Amniotic stem cell (primary cell): ENCODE measurements at regions not wholly inside any gene's neighbourhood (a gene's known extent, or its start where the extent isn't known, plus 50 kb on each side); places are given as distances from the start of the nearest gene placed in this dataset.
"Not testable (repeated sequence)": the region's sequence is repeated elsewhere in the genome, so short reads cannot be mapped to it uniquely, and the experiment has no call there.

ENCODE experiments used
- DNase-seq: peaks from one replicate; lab custom pipeline; 2025; lab: John Stamatoyannopoulos, UW

DNA sequence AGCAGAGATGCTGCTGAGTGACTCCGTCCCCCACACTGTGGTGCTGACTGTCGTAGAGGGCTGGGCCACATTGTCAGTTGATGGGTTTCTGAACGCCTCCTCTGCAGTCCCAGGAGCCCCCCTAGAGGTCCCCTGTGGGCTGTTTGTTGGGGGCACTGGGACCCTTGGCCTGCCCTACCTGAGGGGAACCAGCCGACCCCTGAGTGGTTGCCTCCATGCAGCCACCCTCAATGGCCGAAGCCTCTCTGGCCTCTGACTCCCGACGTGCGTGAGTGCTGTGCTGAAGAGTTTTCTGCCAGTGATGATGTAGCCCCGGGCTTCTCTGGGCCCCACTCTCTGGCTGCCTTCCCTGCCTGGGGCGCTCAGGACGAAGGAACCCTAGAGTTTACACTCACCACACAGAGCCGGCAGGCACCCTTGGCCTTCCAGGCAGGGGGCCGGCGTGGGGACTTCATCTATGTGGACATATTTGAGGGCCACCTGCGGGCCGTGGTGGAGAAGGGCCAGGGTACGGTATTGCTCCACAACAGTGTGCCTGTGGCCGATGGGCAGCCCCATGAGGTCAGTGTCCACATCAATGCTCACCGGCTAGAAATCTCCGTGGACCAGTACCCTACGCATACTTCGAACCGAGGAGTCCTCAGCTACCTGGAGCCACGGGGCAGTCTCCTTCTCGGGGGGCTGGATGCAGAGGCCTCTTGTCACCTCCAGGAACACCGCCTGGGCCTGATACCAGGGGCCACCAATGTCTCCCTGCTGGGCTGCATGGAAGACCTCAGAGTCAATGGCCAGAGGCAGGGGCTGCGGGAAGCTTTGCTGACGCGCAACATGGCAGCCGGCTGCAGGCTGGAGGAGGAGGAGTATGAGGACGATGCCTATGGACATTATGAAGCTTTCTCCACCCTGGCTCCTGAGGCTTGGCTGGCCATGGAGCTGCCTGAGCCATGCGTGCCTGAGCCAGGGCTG, 181.1 kb downstream of the TBC1D2B start:
- not testable (repeated sequence) for DNase-seq

DNA sequence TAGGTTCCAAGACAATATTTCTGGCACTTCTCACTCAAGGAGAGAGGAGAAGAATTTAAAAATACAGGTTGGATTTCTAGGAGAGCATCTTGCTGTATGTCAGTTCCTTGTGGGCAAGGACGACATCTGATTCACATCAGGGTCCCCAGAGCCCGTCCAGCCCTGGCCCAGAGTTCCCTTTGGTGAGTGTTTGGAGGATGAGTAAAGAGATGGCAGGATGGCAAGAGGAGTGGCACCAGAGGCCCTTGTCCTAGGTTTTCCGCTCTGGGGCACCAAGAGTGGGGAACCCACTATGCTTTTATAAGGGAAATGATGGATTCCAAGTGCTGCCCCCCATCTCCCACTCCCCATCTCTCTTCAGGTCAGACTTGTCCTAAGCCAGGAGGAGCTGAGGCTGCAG, 181.8 kb downstream of the TBC1D2B start:
- no peak for DNase-seq

DNA sequence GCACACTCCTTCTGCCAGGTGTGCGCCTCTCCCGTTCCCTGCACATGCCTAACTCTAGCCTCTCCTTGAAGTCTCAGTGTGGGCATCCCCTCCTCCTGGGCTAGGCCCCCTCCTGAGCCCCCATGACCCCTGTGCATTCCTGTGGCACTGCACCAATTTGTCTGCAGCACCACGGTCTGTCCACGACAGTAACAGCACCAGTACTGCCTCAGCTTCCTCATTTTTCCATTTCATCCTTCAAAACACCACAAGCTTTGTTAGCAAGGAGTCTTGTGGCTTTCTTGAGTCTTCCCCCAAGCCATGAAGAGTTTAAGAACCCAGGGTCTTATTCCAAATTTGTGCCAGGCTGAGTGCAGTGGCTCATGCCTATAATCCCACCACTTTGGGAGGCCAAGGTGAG, 182.4 kb downstream of the TBC1D2B start:
- DNase-seq = not testable (repeated sequence)

DNA sequence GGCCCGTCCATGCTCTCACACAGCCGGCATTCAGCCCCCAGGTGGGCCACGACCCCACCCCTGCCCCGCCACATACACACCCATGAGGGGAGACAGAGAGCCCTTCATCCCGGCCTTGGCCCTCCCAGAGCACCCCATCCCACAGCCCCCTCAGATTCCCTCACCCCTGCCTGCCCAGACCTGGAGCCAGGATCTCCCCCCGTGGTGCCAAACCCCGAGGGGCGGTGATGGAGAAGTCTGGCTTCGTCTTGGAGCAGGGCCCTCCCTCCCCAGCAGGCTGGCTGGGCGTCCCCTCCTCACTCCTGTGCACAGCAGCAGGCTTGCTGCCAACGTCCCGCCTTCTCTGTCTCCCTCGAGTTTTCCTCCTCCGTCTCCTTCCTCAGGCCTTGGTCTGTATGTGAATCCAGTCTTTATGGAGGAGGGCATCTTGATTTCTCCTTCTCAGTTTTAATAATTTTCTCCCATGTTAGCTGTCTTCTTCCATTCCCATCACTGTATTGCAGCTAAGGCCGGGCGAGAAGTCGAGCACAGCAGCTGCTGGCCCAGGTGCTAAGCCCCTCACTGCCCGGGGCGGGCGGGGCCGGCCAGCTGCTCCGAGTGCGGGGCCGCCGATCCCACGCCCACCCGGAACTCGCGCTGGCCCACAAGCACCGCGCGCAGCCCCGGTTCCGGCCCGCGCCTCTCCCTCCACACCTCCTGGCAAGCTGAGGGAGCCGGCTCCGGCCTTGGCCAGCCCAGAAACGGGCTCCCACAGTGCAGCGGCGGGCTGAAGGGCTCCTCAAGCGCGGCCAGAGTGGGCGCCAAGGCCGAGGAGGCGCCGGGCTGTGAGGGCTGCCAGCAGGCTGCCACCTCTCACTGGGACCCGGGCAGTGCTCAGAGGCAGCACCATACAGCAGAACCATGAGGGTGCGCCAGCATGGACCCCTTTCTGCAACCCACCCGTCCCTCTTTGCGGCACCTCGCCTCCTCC, 183.6 kb downstream of the TBC1D2B start:
- DNase-seq = not testable (repeated sequence)

DNA sequence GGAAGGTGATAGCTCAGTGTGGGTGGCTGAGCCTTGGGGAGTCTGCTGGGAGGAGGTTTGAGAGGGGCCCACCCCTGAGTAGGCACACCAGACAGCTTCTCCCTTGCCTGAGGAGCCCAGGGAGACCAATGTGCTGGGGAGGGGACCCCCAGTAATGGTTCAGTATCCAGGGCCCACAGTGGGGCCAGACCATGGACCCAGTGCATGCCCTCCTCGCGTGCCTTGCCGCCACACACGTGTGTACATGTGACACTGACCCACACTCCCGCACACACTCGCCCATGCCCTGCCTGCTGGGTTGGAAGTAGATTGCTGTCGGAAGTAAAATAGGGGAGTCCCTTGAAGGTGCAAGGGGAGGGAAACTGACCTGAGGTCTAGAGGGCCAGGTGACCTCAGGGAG, 184.3 kb downstream of the TBC1D2B start:
- not testable (repeated sequence) for DNase-seq

DNA sequence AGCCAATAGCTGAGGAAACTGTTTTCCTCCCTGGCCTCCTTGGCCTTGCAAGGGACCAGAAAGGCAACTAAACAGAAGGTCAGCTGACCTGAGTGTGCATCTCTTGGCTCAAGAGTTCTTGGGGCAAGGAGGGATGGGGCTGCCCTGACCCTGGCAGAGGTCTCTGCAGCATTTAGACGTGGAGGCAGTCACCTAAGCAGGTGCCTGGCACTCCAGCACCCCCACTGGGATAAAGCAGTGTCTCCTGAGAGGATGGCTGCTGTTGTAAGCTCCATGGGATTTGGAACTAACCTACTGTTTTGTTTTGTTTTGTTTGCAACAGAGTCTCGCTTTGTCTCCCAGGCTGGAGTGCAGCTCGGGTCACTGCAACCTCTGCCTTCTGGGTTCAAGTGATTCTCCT, 185.2 kb downstream of the TBC1D2B start:
- no peak for DNase-seq

DNA sequence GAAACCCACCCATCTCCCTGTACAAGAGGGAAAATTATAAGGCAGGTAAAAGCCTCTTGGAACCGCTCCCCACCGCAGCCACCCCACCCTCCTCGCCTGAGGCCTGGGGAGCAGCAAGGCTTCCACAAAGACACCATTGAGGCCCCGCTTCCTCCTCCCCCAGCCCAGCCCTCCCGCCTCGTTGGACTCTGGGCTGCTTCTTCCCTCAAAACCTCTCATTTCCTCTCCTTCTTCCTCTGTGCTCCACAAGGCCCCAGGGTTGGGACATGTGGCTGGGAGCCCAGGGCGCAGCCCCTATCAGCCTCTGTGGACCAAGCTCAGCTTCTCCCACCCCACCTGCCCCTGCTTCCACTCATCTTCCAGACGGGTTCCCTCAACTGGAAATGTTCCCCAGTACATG, 185.6 kb downstream of the TBC1D2B start:
- not testable (repeated sequence) for DNase-seq

DNA sequence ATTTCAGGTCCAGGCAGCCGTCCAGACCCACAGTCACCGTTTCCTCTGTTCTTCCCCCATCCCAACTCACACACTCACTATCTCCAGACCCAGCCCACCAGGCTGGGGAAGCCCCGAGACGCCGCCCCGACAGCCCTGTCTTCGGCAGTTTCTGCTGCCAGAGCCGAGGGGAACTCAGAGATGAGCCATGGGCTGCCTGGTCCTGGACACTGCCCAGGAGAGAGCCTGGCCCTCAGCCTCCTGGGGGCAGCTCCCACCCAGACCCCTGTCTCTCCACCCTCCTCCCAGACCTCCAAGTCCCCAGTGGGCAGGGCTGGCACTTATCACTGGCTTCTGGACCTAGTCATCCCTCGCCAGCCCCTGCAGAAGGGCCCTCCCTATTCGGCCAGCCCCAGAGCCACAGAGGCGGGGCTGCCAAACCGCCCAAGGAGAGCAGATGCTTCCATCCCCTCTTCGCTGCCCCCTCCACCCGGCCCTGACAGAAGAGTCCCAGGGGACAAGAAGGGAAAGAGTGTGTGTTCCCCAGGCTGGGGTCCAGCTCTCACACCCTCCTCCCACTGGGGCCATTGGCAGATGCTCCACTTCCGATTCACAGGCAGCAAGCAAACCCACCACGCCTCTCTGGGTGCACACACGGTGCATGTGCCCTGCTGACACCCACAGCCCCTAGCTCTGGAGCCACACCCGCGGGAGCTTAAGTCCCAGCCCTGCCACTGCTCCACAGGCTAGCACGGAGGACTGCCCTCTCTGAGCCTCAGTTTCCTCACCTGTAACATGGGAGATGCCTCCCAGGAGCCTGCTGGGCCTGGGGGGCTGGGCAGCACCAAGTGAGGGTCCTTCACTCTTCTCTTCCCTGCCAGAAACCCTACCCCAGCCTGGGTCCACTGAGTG, 186.4 kb downstream of the TBC1D2B start:
- not testable (repeated sequence) for DNase-seq

DNA sequence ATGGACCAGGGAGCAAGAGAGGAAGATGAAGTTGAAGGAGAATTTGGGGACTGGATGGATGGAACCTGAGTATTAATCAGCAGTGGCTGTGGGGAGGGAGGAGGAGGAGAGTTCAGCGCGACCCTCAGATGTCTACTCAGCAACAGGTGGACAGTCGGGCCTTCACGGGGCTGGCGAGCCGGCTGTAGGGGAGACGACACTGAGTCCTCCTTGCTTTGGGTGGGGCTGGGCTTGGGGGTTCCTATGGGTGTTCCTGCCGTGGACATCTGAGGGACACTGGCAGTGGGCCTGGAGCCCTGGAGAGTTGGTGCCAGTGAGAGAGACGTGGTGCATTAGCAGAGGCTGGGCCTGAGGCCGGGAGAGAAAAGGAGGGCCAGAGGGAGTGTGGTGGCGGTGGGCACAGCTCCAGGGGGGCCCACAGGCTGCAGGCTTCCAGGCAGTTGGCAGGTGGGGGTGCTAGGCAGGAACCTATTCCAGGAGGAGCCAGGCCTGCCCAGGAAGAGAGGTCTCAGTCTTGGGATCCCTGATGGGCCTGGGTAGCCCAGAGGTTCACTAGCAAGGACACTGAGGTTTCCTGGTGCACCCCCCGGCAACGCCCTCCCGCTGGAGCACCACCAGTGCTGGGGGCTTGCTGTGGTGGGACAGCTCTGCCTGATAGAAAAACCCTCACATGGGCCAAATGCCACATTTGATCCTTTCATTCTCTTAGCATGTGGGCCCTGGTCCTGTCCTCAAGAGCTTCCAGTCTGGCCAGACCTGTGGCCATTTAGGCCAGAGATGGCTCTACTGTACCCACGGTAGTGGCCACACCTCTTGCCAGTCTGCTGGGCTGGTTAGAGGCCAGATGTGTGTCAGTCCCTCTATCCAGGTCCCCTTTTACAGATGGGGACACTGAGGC, 187.4 kb downstream of the TBC1D2B start:
- DNase-seq = not testable (repeated sequence)

DNA sequence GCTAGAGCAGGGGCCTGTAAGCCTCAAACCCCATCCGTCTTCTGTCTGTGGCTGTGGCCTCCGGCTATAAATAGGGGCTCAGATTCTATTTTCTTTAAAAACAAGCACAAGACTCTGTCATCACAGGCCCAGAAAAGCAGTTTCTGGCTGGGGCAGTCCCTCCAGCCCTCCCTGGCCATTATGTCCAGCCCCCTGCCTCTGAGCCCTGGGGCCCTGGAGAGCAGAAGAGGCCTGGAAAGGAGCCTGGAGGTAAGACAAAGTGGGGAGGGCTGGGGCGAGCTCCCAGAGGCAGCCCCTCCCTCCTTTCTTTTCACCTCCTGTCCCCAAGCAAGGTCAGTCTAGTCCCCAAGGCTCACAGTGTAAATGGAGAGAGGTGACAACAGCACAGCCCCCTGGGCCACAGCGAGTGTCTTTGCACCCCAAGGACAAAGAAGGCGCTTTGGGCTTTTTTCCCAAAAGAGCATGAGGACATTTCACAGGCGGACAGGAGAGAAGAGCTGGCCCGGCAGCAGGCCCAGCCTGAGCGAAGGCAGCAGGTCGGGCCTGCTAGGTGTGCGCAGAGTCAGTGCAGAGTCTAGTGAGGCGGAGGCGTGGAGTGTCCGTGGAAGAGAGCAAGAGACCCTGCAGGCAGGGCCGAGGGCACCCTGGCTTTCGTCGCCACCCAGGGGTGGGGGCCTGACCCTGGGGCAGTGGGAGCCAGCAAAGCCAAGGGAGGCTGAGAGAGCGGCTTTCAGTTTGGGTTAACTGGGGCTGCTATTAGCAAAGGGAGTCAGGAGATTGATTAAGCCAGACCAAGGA, 188.3 kb downstream of the TBC1D2B start:
- no peak for DNase-seq

DNA sequence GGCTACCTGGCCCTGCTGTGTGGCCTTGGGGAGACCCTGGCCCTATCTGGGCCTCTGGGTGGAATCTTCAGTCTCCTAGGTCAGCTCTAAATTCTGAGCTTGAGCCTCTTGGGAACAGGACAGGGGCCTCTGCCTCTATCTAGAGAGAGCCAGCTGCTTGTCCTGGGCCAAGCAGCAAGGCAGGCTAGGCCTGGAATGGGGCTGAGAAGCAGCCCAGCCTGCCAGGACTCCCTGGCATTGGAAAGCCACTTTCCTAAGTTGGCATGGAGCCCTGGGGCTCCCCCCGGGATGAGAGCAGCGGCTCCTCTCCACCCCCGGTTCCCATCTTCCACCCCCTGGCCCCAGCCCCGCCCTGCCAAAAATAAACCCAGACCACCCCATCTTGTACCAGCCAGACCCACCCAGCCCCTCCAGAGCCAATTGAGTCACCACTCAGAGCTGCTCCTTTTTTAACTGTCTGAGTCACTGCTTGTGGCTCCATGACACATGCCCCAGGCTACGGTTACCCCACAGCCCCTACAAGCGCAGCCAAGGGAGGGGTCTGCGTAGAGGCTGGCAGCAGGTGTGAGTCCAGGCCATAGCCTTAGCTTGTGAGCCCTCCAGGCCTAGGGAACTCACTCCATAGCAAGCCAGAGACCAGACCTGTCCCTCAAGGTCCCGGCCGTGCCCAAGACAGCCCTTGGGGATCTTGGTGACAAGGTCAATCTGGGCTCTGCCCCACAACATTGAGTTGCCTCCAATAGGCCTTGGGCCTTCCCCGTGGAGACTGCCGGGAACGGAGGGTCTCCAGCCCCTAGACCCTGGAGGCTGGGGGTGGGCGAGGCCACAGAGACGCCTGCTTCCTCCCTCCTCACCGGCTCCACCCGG, 189.7 kb downstream of the TBC1D2B start:
- DNase-seq = not testable (repeated sequence)

DNA sequence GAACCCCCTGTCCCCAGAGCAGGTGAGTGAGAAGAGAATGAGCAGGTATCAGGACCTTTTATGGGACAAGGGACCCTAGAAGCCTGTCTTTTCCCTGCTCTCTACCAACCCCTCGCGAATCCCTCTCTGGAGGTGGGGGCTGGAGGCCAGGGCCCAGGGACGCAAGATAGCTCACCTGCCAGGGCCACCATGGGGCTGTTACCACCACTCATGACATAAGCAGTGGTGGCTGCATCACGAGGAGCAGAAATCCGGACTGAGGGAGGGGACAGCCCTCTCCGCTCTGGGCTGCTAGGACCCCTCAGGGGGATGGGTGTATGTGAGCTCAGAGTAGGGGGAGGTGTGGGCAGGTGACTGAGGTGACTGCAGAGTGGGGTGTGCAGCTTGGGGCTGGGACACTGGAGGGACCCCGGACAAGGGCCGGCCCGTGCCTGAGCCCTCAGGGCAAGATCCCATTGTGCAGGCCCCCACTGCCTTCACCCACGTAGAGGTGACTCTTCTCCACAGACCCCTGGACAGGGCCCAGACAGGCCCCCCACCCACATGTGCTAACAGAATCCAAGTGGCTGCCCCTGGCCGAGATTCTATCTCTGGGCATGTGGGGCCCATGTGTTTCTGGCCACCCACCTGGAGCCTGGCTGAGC, 190.6 kb downstream of the TBC1D2B start:
- DNase-seq = no peak

DNA sequence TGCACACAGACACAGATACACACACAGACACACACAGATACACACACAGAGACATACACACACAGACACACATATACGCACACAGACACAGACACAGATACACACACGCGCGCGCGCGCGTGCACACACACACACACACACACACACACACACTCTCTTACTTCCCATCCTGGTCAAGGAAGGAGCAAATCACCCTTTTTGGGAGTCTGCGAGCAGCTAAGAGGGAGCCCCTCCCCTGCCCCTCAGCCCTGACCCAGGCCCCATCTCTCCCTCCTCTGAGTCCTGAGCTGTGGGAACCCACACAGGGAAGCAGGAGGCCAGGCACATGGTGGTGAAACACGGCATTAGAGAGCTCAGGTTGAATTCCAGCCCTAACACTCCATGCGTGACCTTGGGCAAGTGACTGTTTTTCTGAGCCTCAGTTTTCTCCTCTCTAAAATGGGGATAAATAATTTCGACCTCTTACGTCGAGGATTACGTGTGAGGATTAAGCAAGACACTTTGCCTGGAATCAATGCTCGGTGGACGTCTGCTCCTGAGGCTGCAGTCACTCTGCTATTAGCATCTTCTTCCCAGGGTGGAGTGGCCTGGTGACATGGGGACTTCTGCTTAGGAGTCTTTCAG, 191.5 kb downstream of the TBC1D2B start:
- not testable (repeated sequence) for DNase-seq

DNA sequence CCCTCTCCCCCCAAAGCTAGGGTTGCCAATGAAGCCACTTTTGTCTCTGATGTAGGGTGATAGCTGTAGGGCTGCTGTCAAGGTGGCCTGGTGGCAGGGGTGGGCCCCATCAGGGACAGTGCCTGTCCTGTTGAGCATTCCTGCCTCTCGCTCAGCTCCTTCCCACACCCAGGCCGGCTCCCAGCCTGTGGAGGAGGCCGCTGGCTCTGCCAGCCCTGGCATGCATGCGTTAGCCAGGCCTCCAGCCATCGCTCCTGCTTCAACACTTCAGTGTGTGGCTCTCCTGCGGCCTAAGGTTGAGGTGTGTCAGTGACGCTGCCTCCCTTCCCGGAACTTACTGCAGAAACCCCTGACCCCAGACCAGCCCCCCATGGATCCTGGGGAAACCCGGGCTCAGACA, 194.5 kb downstream of the TBC1D2B start:
- DNase-seq = not testable (repeated sequence)

DNA sequence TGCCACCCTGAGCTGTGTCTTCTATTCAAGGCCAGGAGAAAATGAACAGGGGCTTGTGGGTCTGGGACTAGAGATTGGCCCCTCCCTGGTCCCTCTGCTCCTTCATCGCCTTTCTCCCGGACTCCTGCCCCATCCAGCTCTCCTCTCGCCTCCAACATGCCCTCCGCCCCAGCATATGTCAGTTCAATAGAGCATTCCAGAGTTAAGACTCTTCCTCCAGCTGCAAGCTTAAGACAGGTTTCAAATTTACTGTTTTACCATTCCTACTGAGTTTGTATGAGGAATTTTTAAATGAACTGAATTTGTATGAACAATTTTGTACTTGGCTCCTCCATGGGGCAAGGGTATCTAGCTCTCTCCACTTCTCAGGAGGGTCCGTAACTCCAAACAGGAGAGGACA, 195.6 kb downstream of the TBC1D2B start:
- DNase-seq = no peak

DNA sequence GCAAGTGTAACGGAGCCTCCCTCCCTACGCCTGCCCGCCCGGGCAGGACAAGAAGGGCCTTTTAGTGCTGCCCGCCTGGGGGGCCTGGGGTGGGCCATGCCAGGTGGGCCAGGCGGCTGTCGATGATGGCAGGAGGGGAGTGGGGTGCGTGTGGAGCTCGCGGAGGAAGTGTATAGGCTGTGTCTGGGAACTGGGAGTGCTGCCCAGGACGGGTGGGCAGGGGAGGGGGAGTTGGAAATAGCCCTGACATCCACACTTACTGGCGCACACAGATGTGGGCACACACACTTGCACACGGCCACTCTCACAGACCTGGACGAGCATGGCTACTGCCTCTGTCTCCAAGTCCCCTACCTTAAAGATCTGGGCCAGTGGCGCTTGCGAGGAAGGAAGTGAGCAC, 196.0 kb downstream of the TBC1D2B start:
- not testable (repeated sequence) for DNase-seq

DNA sequence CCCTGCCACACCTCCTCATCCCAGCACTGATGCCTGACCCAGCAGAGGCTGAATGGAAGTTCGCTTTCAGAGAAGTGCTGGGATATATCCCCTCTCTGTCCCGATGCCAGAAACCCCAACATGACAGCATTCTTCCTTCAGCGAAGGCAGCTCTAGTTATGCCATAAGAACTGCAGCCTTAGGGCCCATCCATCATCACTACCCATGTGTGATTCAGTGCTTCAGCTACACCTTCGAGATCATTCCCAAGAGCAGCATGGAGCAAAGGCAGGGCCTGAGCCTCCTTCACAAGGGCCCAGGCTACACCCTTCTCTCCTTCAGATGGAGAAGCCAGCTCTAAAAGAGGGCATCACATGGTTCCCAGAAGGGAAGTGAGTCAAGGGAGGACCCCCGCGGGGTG, 198.0 kb downstream of the TBC1D2B start:
- DNase-seq = not testable (repeated sequence)
